LNCaP clone FGC (cell line): ENCODE measurements at regions not wholly inside any gene's neighbourhood (a gene's known extent, or its start where the extent isn't known, plus 50 kb on each side); places are given as distances from the start of the nearest gene placed in this dataset.

Experiments used
- DNase-seq: peaks from one replicate; pipeline ENCODE4 v3.0.0-alpha.2; 2011; ENCODE audit warnings: low read depth
- H3K4me3 ChIP-seq: 2 replicates; pipeline ENCODE4 v1.5.1; 2011; ENCODE audit warnings: mild to moderate bottlenecking, low read depth, low read length, control low read depth
- TF ChIP-seq, protein P1 (sequence below): IDR thresholded peaks from 2 replicates; pipeline ENCODE4 v1.5.1; 2012; ENCODE audit warnings: mild to moderate bottlenecking; ENCODE audit not compliant: control insufficient read depth, insufficient read depth; ENCODE audit errors: extremely low read depth

- H3K4me3 ChIP-seq: no peak overlapping the region
- TF ChIP-seq, protein P1, sequence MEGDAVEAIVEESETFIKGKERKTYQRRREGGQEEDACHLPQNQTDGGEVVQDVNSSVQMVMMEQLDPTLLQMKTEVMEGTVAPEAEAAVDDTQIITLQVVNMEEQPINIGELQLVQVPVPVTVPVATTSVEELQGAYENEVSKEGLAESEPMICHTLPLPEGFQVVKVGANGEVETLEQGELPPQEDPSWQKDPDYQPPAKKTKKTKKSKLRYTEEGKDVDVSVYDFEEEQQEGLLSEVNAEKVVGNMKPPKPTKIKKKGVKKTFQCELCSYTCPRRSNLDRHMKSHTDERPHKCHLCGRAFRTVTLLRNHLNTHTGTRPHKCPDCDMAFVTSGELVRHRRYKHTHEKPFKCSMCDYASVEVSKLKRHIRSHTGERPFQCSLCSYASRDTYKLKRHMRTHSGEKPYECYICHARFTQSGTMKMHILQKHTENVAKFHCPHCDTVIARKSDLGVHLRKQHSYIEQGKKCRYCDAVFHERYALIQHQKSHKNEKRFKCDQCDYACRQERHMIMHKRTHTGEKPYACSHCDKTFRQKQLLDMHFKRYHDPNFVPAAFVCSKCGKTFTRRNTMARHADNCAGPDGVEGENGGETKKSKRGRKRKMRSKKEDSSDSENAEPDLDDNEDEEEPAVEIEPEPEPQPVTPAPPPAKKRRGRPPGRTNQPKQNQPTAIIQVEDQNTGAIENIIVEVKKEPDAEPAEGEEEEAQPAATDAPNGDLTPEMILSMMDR: no peak
- DNase-seq: no peak
These were observed 311.0 kb downstream of the BUD13 start for GRCh38 chr11:116461789-116462188.

DNA sequence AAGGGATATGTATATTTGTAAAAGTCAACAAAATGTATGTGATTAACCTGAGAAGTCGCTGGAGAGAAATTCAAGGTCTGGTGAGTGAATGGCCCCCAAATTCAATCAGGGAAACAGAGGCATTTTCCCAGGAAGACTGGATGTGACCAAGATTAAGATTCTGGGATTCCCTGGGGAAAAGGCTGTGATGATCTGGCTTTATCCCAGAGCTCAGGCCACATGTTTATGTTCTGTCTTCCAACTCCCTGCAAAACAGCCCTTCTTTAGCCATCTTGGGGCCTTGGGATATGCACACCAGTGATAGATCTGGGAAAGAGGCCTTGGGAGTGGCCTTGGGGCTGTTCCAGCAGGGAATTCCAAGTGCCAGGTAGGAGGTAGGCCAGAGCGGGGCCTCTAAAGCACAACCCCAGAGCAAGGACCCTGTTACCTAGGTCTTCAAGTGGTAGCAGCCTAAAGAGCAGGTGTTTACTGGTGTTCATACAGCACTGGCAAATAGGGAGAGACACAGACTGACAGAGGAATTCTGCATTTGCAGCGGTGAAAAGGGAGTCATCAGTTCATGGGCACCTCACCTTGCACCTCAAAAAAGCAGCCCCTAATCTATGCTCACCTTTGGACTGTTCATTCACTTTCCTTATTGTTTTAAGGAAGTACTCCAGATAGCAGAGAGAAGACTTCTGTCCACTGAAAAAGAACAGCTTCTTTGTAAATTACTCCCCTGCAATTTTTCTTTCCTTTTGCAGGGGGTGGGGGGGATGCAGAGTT lies 312.4 kb downstream of the BUD13 start:
- H3K4me3 ChIP-seq: no peak overlapping the region
- TF ChIP-seq, protein P1: no peak
- no peak for DNase-seq

- no peak overlapping the region for H3K4me3 ChIP-seq
- DNase-seq: peak; percentile 69
- TF ChIP-seq, protein P1: no peak
These were observed 313.4 kb downstream of the BUD13 start for GRCh38 chr11:116459185-116460045.

DNA sequence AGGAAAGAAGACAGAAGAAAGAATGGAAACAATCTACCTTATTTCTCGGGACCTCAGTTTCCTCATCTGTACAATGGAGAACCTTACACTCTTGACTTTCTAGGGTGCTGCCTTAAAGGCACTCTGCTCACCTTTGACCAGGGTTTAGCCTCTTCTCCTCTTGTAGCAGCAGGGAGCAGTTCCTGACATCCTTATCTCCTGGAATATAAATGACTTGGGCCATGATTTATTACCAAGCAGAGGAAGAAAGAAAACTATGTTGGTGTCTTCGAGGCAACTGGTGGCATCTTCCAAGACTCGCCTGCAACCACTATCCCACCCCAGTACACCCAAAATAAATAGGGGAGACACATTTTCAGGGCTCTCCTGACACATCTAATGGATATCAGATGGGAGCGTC lies 314.2 kb downstream of the BUD13 start:
- no peak for DNase-seq
- TF ChIP-seq, protein P1: no peak
- no peak overlapping the region for H3K4me3 ChIP-seq

GRCh38 chr11:116457336-116458007 lies 315.3 kb downstream of the BUD13 start:
- DNase-seq: no peak
- no peak overlapping the region for H3K4me3 ChIP-seq
- TF ChIP-seq, protein P1: no peak

DNA sequence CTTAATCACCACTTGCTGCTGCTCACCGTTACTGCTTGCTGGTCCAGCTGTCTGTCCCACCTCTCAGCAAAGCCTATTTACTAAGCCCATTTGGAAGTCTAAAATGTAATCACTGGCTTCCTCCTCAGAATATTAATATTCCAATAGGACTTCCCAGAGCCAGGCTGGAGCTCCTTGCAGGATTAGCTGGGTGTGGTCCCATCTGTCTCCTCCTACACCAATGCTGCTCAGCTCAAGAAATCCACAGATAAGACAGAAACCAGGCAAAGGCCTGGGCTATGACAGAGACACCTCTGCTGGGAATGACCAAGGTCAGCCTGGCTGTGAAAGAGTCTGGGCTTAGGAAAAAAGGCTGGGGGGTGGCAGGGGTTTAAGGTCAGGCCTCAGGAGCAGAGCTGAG lies 317.8 kb downstream of the BUD13 start:
- DNase-seq: no peak
- no peak overlapping the region for H3K4me3 ChIP-seq
- TF ChIP-seq, protein P1: no peak
